Gastrocnemius medialis (tissue), 4 donors: ENCODE measurements at regions not wholly inside any gene's neighbourhood (a gene's known extent, or its start where the extent isn't known, plus 50 kb on each side); places are given as distances from the start of the nearest gene placed in this dataset.

Experiments used
- CTCF ChIP-seq, 5 experiments: fragments of 450-650 bp in 3 of 5; fragments of 200-600 bp in 2 of 5; sonication (generic) in 2 of 5; IDR thresholded peaks in 4 of 5; conservative IDR thresholded peaks in 1 of 5; 1 replicate in 4 of 5; 2 replicates in 1 of 5; pipeline ENCODE4 v1.5.1; 2016 to 2019; ENCODE audit warnings: antibody characterized with exemption in 5 of 5, mild to moderate bottlenecking in 3 of 5, moderate library complexity in 3 of 5
- POLR2A ChIP-seq, 2 donors: fragments of 450-650 bp; IDR thresholded peaks; one replicate each; pipeline ENCODE4 v1.6.1; 2017; ENCODE audit warnings: antibody characterized with exemption in 2 of 2, mild to moderate bottlenecking in 2 of 2, moderate library complexity in 2 of 2

- TF ChIP-seq CTCF (IDR thresholded peaks at IDR 0.05 in 4 of 5, conservative IDR thresholded peaks at IDR 0.05 in 1 of 5) (no peak), POLR2A (IDR thresholded peaks at IDR 0.05) (no peak)
These were observed 895.1 kb upstream of the CELF4 start for GRCh38 chr18:38460657-38461056.
